ENCODE measurements at regions not wholly inside any gene's neighbourhood (a gene's known extent, or its start where the extent isn't known, plus 50 kb on each side); places are given as distances from the start of the nearest gene placed in this dataset.

- Histone ChIP-seq H3K4me2 (ENCODE audit: insufficient read depth, low read length) (peak overlapping the region; percentile 6; the same call in 1 of the 2 replicates), H3K79me2 (ENCODE audit: control insufficient read depth, insufficient read depth, low read length) (no peaks in the 10 kb centered on the region), H3K27me3 (ENCODE audit: control insufficient read depth in 2 of 2, insufficient read depth in 2 of 2, low read length in 2 of 2) (0 out of 5 replicates have a peak, but pooled peaks cover 0 to 6% of the 10 kb centered on the region in 2 experiments), H3K9ac (ENCODE audit: insufficient read depth in 1 of 2, low read depth in 2 of 2, low read length in 2 of 2) (no peak overlapping the region), H3K36me3 (ENCODE audit: control insufficient read depth, insufficient read depth, low read length) (no peaks in the 10 kb centered on the region), H4K20me1 (replicated peaks; ENCODE audit: control insufficient read depth, insufficient read depth, low read length) (no peaks in the 10 kb centered on the region), H3K4me3 (no peak overlapping the region), H2AFZ (ENCODE audit: low read depth, low read length) (no peak overlapping the region), H3K27ac (ENCODE audit: extremely low read depth, low read depth, low read length) (no peak overlapping the region), H3K9me1 (ENCODE audit: control insufficient read depth, insufficient read depth, low read length) (no peaks in the 10 kb centered on the region), H3K9me3 (replicated peaks; ENCODE audit: control insufficient read depth, insufficient read depth, low read depth, low read length) (no peaks in the 10 kb centered on the region), H3K4me1 (replicated peaks in 1 of 2; ENCODE audit: control insufficient read depth in 2 of 2, insufficient read depth in 2 of 2, low read length in 2 of 2) (peaks cover 0 to 10% of the 10 kb centered on the region in 2 experiments; a peak in 2 of 5 replicates)
- CTCF ChIA-PET (ENCODE audit: low intra/inter-chr PET ratio) = no interaction called here
- intact Hi-C loops (cut with micrococcal nuclease) (no loop called here), in situ Hi-C loops (cut with MboI) (no loop called here)
- BruUV-seq (replicated peaks) = no TSS peak
- FAIRE-seq (peak; percentile 73), DNase-seq (ENCODE audit: extremely low read depth in 1 of 4, low spot score in 3 of 4) (peak; percentile 24 to 77 (median 45)), ATAC-seq (peak; percentile 97)
- POLR2A ChIA-PET = interaction anchor here (1.1 kb wide), 1 partner anchor 8 kb away, joined by 4 read pairs; no protein-coding TSS in a partner anchor
- 14% methylated on average over 7 of the region's 7 CpGs for WGBS (ENCODE audit: insufficient coverage, low coverage, missing lambda C conversion rate)
- TF ChIP-seq ZNF589 (CRISPR knock-in tag; IDR thresholded peaks at IDR 0.05; ENCODE audit: low read depth) = peak; percentile 70; the same call in 1 of the 2 replicates
- peak; percentile 49; the same call in 1 of the 2 replicates for TF ChIP-seq NBN (IDR thresholded peaks at IDR 0.05; ENCODE audit: low read depth)
- no peak for TF ChIP-seq HOXB6 (CRISPR knock-in tag; IDR thresholded peaks at IDR 0.05; ENCODE audit: borderline replicate concordance)
- TF ChIP-seq ZNF354B (CRISPR knock-in tag; IDR thresholded peaks at IDR 0.05) = no peak
- no peak for TF ChIP-seq ARID3A (IDR thresholded peaks at IDR 0.05; ENCODE audit: borderline replicate concordance, low read depth, low read length)
- peak; percentile 52; the same call in 1 of the 2 replicates for TF ChIP-seq BCOR (IDR thresholded peaks at IDR 0.05)
- no peak for TF ChIP-seq SMAD1 (IDR thresholded peaks at IDR 0.05; ENCODE audit: low read depth, low read length, partially characterized antibody)
- peak; percentile 79 for TF ChIP-seq EP300 (IDR thresholded peaks at IDR 0.05; ENCODE audit: low read length)
- peak; percentile 44; the same call in 1 of the 2 replicates for TF ChIP-seq ZNF395 (CRISPR knock-in tag; IDR thresholded peaks at IDR 0.05)
- no peak for TF ChIP-seq SNAPC5 (CRISPR knock-in tag; IDR thresholded peaks at IDR 0.05)
- peak; percentile 12; the same call in 1 of the 2 replicates for TF ChIP-seq CBFB (CRISPR knock-in tag; IDR thresholded peaks at IDR 0.05)
- no peak for TF ChIP-seq CEBPZ (IDR thresholded peaks at IDR 0.05; ENCODE audit: borderline replicate concordance, low read depth, low read length)
Measured at GRCh38 chr5:124583469-124584350, 162.7 kb downstream of the ZNF608 start.

Data from K562 (cell line).